ENCODE measurements at regions not wholly inside any gene's neighbourhood (a gene's known extent, or its start where the extent isn't known, plus 50 kb on each side); places are given as distances from the start of the nearest gene placed in this dataset.

DNA sequence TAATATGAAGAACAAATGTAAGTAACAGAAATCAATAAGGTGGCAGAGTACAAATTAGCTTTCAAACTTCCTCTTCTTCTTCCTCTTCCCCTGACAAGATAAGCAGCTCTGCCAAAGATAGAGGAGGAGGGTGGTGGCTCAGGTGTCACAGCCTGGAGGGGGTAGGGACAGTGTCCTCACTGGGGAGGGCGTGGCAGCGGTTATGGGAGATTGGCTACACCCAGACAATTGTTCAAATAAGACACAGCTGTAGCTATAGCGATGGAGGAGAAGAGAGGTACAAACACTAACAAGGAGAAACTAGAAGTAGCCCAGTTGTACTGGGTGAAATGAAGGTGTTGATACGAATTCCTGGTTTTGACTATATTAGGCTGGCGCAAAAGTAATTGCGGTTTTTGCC, 198.5 kb downstream of the TBXT start:
- TF ChIP-seq, protein P1, sequence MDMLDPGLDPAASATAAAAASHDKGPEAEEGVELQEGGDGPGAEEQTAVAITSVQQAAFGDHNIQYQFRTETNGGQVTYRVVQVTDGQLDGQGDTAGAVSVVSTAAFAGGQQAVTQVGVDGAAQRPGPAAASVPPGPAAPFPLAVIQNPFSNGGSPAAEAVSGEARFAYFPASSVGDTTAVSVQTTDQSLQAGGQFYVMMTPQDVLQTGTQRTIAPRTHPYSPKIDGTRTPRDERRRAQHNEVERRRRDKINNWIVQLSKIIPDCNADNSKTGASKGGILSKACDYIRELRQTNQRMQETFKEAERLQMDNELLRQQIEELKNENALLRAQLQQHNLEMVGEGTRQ (CRISPR knock-in tag; IDR thresholded peaks at IDR 0.05), result no peak
- TF ChIP-seq, protein P2, sequence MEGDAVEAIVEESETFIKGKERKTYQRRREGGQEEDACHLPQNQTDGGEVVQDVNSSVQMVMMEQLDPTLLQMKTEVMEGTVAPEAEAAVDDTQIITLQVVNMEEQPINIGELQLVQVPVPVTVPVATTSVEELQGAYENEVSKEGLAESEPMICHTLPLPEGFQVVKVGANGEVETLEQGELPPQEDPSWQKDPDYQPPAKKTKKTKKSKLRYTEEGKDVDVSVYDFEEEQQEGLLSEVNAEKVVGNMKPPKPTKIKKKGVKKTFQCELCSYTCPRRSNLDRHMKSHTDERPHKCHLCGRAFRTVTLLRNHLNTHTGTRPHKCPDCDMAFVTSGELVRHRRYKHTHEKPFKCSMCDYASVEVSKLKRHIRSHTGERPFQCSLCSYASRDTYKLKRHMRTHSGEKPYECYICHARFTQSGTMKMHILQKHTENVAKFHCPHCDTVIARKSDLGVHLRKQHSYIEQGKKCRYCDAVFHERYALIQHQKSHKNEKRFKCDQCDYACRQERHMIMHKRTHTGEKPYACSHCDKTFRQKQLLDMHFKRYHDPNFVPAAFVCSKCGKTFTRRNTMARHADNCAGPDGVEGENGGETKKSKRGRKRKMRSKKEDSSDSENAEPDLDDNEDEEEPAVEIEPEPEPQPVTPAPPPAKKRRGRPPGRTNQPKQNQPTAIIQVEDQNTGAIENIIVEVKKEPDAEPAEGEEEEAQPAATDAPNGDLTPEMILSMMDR (IDR thresholded peaks at IDR 0.05), result no peak
- TF ChIP-seq ZNF423 (CRISPR knock-in tag; IDR thresholded peaks at IDR 0.05) (no peak), CBFB (CRISPR knock-in tag; IDR thresholded peaks at IDR 0.05; ENCODE audit: low read depth) (no peak), ATF2 (CRISPR knock-in tag; IDR thresholded peaks at IDR 0.05; ENCODE audit: borderline replicate concordance, low read depth) (no peak), MXD4 (CRISPR knock-in tag; IDR thresholded peaks at IDR 0.05; ENCODE audit: borderline replicate concordance) (no peak), SOX15 (CRISPR knock-in tag; IDR thresholded peaks at IDR 0.05) (no peak), NR1H2 (CRISPR knock-in tag; IDR thresholded peaks at IDR 0.05) (no peak), SP1 (CRISPR knock-in tag; conservative IDR thresholded peaks at IDR 0.05) (no peak), FOXK1 (CRISPR knock-in tag; IDR thresholded peaks at IDR 0.05) (no peak), ATF3 (CRISPR knock-in tag; conservative IDR thresholded peaks at IDR 0.05) (no peak)
- TF ChIP-seq, protein P3, sequence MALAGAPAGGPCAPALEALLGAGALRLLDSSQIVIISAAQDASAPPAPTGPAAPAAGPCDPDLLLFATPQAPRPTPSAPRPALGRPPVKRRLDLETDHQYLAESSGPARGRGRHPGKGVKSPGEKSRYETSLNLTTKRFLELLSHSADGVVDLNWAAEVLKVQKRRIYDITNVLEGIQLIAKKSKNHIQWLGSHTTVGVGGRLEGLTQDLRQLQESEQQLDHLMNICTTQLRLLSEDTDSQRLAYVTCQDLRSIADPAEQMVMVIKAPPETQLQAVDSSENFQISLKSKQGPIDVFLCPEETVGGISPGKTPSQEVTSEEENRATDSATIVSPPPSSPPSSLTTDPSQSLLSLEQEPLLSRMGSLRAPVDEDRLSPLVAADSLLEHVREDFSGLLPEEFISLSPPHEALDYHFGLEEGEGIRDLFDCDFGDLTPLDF (CRISPR knock-in tag; IDR thresholded peaks at IDR 0.05), result no peak
